NCI-H2107 (cell line): ENCODE measurements at regions not wholly inside any gene's neighbourhood (a gene's known extent, or its start where the extent isn't known, plus 50 kb on each side); places are given as distances from the start of the nearest gene placed in this dataset.

Experiments
- DNase-seq: peaks from one replicate; lab custom pipeline; 2025; lab: John Stamatoyannopoulos, UW

- DNase-seq: no peak
Observed at GRCh38 chr13:26989957-26990713, 181.5 kb downstream of the USP12 start.

- no peak for DNase-seq
Observed at GRCh38 chr13:26989261-26989956, 182.2 kb downstream of the USP12 start.

- DNase-seq: no peak
Observed at GRCh38 chr13:26988059-26988769, 183.4 kb downstream of the USP12 start.

- DNase-seq: no peak
Observed at GRCh38 chr13:26987486-26988013, 184.1 kb downstream of the USP12 start.

DNA sequence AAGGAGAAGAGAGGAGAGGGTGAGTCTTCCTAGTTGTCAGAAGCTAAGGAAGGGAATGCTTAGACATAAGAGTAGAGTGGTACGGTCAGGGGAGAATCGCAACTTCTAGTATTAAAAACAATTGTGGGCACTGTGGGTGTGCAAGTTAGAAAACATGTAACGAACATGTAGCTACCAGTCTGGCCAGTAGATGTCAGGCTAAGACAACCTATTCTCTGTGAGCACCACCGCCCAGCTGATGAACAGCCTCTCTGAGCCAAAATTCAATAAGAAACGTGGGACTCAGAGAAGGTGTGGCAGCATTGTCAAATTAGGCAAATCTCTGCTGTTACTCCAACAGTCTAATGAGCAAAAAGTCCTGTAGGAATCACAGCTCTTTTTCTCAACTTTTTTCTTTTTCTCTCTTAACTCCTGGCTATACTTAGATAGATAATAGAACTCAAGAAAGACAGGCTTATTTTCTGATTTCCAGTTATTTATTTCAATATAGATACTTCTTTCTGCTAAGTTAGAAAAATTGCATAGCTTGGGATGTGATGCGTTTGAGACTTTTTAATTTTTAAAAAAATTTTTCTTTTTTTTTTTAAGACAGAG is 186.2 kb downstream of the USP12 start:
- peak; percentile 54 for DNase-seq

DNA sequence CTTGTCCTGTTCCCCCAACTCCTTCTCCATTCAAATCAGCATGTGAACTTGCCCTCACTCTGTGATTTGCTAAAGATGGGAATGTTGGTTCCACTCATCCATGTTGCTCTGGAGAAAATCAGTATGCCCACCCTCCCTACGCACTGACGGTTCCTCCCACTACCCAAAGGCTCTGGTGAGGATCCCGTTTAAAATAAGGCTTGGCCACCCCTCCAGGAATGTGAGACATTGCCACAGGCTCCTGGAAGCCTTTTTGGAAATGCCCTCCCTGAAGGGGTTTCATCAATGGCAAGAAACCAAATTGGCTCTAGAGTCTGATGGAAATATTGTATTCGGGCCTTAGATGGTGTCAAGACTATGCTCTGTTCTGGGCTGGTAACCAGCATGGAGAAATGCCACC is 187.3 kb downstream of the USP12 start:
- no peak for DNase-seq

DNA sequence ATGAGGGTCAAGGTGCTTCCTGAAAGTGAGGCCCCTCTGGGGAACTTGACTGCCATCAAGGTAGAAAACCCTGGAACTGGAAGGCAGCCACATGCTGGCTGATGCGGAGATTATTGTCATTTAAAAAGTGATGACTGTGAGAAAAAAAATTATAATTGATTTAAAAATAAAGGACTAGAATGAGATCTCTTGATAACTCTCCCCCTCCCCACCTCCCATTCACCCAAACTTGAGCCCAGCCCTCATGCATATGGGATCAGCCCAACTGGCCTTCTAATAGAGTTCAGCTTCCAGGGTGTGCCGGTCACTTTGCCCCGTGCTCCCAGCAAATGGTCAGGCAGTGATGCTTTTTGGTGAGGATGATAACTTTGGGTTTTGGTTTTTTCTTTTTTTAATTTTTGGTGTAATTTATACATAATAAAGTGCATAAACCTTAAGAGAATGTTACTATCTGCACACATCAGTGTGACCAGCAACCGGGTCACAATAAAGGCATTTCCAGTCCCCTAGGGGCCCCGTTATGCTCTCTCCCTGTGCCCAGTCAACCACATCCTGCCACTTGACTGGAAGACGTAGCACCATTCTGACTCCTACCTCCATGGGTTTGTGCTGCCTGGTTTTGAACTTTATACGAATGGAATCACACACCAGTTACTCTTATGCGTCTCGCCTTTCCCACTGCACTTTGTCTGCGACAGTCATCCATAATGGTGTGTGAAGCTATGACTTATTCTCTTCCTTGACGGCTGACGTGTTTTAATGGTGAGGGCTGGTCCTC is 187.9 kb downstream of the USP12 start:
- no peak for DNase-seq

DNA sequence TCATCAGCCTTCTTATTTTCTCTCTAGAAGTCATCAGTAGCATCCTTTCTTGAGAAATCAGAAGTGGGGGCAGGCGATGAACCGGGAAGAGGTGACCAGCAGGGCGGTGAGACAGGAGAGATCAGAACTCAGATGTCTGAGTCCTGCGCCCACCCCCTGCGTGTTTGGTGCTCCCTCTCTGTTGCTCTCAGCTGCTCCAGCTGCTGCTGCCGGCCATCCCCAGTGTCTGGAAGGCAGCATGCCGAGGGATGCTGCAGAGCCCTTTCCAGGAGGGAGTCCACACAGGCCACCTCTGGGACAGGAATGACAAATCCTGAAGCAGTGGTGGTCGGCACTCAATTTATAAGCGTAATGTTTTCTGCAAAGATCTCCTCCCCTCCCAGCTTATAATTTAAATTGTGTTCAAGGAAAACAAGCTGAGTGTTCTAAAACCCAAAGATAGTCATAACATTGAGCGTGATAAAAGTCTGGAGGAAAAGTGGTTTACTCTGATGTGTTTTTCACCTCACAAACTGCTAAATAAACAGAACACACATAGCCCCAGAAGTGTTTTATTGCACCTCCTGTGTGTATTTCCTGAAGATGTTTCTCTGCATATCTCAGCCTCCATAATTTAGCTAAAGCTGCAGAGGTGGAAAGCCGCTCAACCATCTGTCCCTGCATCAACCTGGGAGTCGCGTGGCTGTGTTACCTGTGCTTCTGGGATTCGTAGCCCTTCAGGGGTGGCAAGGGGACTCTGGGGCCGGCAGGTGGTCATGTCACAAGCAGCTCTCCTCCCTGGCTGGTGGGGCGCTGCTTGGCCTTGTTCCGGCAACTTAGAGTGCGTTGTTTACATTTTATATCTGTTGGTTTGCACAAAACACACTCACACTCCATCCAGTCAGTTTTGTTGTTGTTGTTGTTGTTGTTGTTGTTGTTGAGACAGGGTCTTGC is 191.2 kb downstream of the USP12 start:
- DNase-seq: no peak

DNA sequence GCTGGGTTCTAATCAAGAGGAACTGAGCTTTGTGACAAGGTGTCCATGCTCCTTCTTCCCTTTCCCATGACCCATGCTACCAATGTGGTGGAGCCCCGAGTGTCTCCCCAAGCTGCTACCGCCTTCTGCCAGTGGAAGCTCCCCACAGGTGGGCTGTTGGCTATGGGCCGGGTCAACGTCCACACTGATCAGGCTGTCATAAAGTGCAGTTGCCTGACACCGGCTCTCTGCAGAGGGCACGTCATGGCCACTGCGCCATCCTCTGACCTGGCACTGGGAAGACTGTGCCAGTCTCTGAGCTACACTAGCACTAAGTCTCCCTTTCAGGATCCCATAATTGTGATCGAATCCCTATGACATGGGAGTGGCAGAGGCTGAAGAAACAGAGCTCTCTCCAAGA is 192.3 kb downstream of the USP12 start:
- no peak for DNase-seq

DNA sequence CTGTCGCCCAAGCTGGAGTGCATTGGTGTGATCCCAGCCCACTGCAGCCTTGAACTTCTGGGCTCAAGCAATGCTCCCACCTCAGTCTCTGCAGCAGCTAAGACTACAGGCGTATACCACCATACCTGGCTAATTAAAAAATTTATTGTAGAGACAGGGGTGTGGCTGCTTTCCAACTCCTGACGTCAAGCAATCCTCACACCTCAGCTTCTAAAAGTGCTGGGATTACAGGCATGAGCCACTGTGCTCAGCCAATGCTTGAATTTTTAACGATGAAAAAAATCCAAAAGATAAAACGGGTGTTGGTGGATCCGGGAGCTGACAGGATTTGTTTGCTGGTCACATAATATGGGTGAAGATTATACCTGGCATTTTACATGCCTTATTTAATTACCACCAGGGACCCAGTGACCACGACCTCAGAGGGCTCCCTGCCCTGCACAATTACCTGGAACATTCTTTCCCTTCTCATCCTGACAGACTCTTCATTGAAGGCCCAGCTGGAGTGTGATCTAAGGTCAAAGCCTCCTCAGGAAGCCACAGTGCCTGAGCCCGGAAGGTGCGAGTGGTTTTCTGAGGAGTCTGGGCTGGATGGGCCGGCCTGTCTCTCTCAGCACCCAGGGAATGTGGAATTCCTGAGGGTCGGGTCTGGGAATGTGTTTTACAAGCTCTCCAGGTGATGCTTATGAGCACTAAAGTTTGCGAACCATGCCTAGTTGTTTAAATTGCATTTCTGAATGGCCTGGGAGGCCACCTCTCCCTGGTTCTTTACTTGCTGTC is 193.3 kb downstream of the USP12 start:
- no peak for DNase-seq

- no peak for DNase-seq
Observed at GRCh38 chr13:26977541-26977940, 194.1 kb downstream of the USP12 start.

DNA sequence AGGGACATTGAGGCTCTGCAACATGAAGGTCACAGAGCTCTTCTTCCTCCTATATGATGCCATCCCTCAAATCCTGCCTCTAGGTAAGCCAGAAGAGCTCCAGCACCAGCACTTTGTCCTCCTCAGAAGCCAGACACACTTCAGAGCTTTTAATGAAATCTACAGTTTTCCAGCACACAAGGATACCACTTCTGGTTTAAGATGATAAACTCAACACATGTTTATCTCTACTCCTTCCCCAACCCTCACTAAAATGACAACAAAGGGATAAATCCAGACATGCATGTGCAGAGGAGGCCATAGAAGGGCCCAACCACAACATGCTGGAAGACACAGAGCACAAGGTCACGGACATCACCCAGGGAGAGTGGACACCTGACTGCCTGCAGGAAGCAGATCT is 195.3 kb downstream of the USP12 start:
- DNase-seq: no peak

DNA sequence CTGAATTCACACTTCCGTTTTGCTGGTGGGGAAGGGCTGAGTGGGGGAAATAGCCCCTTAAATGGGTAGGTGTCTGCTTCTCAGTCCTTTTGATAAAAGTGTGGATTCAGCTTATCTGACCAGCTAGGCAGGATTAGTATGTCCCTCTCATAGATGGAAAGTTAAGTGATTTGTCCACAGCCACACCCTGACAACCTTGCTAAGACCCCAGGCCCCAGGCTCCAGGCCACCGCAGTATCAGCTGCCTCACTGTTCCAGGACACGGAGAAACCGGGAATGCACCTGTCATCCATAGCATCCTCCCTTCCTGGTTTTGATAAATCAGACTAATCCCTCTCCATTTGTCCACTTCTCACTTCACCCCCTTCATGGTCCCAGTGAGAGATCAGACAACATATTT is 197.7 kb downstream of the USP12 start:
- no peak for DNase-seq

DNA sequence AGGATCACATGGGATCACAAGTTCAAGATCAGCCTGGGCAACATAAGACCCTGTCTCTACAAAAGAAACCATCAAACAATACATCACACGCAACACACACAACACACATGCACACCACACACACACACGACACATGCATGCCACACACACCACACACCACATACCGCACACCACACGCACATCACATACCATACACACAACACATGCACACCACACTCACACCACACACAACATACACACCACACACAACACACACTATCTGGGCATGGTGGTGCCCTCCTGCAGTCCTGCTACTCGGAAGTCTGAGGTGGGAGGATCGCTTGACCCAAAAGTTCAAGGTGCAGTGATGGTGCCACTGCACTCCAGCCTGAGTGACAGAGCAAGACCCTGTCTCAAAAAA is 198.3 kb downstream of the USP12 start:
- no peak for DNase-seq

GRCh38 chr13:26971990-26972887 is 199.4 kb downstream of the USP12 start:
- DNase-seq: peak; percentile 57

GRCh38 chr13:26968431-26969341 is 202.9 kb downstream of the USP12 start:
- DNase-seq: no peak
